ENCODE measurements at regions not wholly inside any gene's neighbourhood (a gene's known extent, or its start where the extent isn't known, plus 50 kb on each side); places are given as distances from the start of the nearest gene placed in this dataset.

DNA sequence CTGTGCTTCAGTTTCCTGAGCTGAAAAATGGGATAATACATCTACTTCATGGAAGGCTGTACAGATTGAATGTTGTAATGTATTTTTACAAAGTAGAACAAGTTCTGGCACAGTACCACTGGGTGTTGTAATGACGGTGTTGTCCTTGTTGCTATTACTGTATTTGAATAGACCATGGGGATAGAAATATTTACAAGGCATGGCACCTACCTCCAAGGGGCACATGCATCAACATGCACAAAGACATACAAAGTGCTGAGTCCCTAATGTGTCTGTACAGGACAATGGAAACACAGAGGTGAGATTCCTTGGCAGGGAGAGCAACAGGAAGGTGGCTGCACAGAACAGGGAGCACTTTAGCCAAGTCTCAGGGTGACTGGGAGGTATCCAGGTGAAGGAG, 930.6 kb upstream of the TMEM132C start:
- TF ChIP-seq, protein P1, sequence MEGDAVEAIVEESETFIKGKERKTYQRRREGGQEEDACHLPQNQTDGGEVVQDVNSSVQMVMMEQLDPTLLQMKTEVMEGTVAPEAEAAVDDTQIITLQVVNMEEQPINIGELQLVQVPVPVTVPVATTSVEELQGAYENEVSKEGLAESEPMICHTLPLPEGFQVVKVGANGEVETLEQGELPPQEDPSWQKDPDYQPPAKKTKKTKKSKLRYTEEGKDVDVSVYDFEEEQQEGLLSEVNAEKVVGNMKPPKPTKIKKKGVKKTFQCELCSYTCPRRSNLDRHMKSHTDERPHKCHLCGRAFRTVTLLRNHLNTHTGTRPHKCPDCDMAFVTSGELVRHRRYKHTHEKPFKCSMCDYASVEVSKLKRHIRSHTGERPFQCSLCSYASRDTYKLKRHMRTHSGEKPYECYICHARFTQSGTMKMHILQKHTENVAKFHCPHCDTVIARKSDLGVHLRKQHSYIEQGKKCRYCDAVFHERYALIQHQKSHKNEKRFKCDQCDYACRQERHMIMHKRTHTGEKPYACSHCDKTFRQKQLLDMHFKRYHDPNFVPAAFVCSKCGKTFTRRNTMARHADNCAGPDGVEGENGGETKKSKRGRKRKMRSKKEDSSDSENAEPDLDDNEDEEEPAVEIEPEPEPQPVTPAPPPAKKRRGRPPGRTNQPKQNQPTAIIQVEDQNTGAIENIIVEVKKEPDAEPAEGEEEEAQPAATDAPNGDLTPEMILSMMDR (IDR thresholded peaks at IDR 0.05; ENCODE audit: unreplicated experiment): no peak
- Mint-ChIP-seq H3K4me1 (ENCODE audit: low read depth) (peaks cover 11% of the 10 kb centered on the region), H3K36me3 (ENCODE audit: insufficient read depth) (no peaks in the 10 kb centered on the region), H3K9me3 (ENCODE audit: low read depth) (peaks cover 3% of the 10 kb centered on the region), H3K27me3 (peaks cover 10% of the 10 kb centered on the region), H3K27ac (no peak overlapping the region), H3K4me3 (ENCODE audit: low read depth) (no peak overlapping the region)
- DNase-seq (ENCODE audit: low spot score, unreplicated experiment): no peak

DNA sequence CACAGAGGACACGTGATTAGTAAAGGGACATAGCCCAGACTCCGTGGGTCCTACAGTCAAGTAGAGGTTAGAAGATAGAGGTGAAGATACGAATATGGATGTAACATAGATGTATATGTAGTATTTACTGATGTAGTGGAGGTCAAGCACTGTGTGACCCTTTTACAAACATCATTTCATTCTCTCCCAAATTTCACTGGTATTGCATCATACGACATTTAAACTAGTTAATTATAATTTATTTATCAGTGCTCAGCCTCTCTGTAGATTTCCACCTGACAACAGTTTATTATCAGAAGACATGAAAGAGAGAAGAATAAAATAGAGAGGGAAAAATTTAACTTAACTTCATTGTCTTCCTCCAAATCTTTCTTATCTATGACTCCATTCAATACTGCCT, 927.9 kb upstream of the TMEM132C start:
- no peak for DNase-seq (ENCODE audit: low spot score, unreplicated experiment)
- H3K4me3 Mint-ChIP-seq (ENCODE audit: low read depth): no peak overlapping the region
- no peak overlapping the region for H3K27ac Mint-ChIP-seq
- peaks cover 3% of the 10 kb centered on the region for H3K9me3 Mint-ChIP-seq (ENCODE audit: low read depth)
- H3K4me1 Mint-ChIP-seq (ENCODE audit: low read depth): peaks cover 10% of the 10 kb centered on the region
- TF ChIP-seq, protein P1 (IDR thresholded peaks at IDR 0.05; ENCODE audit: unreplicated experiment): no peak
- H3K27me3 Mint-ChIP-seq: peaks cover 17% of the 10 kb centered on the region
- no peaks in the 10 kb centered on the region for H3K36me3 Mint-ChIP-seq (ENCODE audit: insufficient read depth)

DNA sequence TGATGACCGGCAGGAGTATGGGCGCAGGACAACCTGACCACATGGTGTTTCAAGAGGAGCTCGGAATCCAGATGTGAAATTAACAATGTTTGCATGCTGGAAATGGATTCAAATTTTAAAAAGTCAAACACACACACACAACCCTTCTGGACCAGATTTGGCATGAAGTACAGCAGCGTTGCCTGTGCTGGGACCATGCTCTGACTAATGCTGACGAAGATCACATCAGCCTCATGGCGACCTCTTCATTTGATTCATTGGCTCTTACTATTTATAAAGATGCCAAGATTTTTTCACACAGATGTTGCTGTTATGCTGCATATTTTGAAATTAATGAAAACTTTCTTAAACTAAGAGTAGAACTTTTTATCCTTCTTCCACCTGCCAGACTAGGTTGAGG, 926.6 kb upstream of the TMEM132C start:
- DNase-seq (ENCODE audit: low spot score, unreplicated experiment): no peak
- H3K9me3 Mint-ChIP-seq (ENCODE audit: low read depth): no peaks in the 10 kb centered on the region
- TF ChIP-seq, protein P1 (IDR thresholded peaks at IDR 0.05; ENCODE audit: unreplicated experiment): no peak
- no peaks in the 10 kb centered on the region for H3K4me1 Mint-ChIP-seq (ENCODE audit: low read depth)
- H3K4me3 Mint-ChIP-seq (ENCODE audit: low read depth): no peak overlapping the region
- no peaks in the 10 kb centered on the region for H3K36me3 Mint-ChIP-seq (ENCODE audit: insufficient read depth)
- peaks cover 24% of the 10 kb centered on the region for H3K27me3 Mint-ChIP-seq
- H3K27ac Mint-ChIP-seq: no peak overlapping the region

DNA sequence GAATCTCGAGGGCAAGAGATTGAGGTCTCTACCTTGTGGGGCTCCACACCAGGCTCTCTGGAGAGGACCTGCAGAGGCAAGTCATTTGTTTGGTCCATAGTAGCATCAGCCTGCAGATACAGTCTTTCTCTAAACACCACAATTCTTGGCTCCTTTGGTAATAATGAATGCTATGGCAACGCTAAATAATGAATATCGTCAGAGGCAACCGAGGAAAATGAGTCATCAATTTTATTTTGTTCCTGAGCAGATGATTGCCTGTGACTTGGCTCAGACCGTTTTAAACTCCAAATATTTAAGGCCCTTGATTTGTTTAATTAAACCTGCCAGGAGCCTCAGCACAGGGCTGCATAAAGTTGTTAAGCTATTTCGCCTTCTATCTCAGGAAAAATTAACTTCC, 924.1 kb upstream of the TMEM132C start:
- no peaks in the 10 kb centered on the region for H3K36me3 Mint-ChIP-seq (ENCODE audit: insufficient read depth)
- TF ChIP-seq, protein P1 (IDR thresholded peaks at IDR 0.05; ENCODE audit: unreplicated experiment): no peak
- peaks cover 15% of the 10 kb centered on the region for H3K9me3 Mint-ChIP-seq (ENCODE audit: low read depth)
- DNase-seq (ENCODE audit: low spot score, unreplicated experiment): no peak
- peaks cover 22% of the 10 kb centered on the region for H3K27me3 Mint-ChIP-seq
- H3K27ac Mint-ChIP-seq: no peak overlapping the region
- no peak overlapping the region for H3K4me3 Mint-ChIP-seq (ENCODE audit: low read depth)
- H3K4me1 Mint-ChIP-seq (ENCODE audit: low read depth): no peaks in the 10 kb centered on the region

DNA sequence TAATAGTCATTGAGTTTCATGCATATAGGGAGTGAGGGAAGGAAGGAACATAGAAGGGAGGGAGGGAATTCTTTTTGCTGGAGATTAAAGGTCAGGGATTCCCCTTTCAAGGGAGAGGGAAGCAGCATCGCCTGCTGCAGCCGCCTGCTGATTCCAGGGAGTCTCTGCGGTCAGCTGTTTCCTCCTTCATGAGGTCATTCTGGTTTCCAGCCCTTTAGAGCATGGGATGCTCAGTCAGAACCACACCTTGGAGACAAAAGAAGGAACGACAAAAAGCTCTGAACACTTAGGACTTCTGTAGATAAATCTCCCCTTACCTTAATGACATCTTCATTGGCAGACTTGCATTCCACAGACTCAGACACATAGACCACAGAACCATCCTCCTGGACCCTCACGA, 923.0 kb upstream of the TMEM132C start:
- Mint-ChIP-seq H3K36me3 (ENCODE audit: insufficient read depth) (no peaks in the 10 kb centered on the region), H3K4me1 (ENCODE audit: low read depth) (no peaks in the 10 kb centered on the region), H3K9me3 (ENCODE audit: low read depth) (peaks cover 15% of the 10 kb centered on the region), H3K27me3 (peaks cover 22% of the 10 kb centered on the region), H3K27ac (no peak overlapping the region), H3K4me3 (ENCODE audit: low read depth) (no peak overlapping the region)
- no peak for DNase-seq (ENCODE audit: low spot score, unreplicated experiment)
- TF ChIP-seq, protein P1 (IDR thresholded peaks at IDR 0.05; ENCODE audit: unreplicated experiment): no peak

All from progenitor cell of endocrine pancreas (in vitro differentiated cells).